Sigmoid colon (tissue), 4 donors: ENCODE measurements at regions not wholly inside any gene's neighbourhood (a gene's known extent, or its start where the extent isn't known, plus 50 kb on each side); places are given as distances from the start of the nearest gene placed in this dataset.

Experiments used
- EP300 ChIP-seq, 4 donors: sonication (generic); formaldehyde crosslinking; IDR thresholded peaks; one replicate each; pipeline ENCODE4 v1.6.1; 2017; ENCODE audit warnings: antibody characterized with exemption in 4 of 4
- POLR2A ChIP-seq, 2 donors: fragments of 450-650 bp; IDR thresholded peaks; one replicate each; pipeline ENCODE4 v1.6.1; 2016; ENCODE audit warnings: antibody characterized with exemption in 2 of 2, mild to moderate bottlenecking in 2 of 2, moderate library complexity in 2 of 2
- POLR2AphosphoS5 ChIP-seq, 4 donors: sonication (generic); formaldehyde crosslinking; IDR thresholded peaks; one replicate each; pipeline ENCODE4 v1.6.1; 2017; ENCODE audit warnings: antibody characterized with exemption in 4 of 4
- TF ChIP-seq, protein P1 (sequence below), 4 experiments: fragments of 450-650 bp in 3 of 4; fragments of 200-600 bp in 1 of 4; IDR thresholded peaks; one replicate each; pipeline ENCODE4 v1.5.1; 2016 to 2019; ENCODE audit warnings: antibody characterized with exemption in 4 of 4, mild to moderate bottlenecking in 3 of 4, moderate library complexity in 2 of 4

- TF ChIP-seq POLR2AphosphoS5 (IDR thresholded peaks at IDR 0.05) (no peak), EP300 (IDR thresholded peaks at IDR 0.05) (no peak), POLR2A (IDR thresholded peaks at IDR 0.05) (no peak)
- TF ChIP-seq, protein P1, sequence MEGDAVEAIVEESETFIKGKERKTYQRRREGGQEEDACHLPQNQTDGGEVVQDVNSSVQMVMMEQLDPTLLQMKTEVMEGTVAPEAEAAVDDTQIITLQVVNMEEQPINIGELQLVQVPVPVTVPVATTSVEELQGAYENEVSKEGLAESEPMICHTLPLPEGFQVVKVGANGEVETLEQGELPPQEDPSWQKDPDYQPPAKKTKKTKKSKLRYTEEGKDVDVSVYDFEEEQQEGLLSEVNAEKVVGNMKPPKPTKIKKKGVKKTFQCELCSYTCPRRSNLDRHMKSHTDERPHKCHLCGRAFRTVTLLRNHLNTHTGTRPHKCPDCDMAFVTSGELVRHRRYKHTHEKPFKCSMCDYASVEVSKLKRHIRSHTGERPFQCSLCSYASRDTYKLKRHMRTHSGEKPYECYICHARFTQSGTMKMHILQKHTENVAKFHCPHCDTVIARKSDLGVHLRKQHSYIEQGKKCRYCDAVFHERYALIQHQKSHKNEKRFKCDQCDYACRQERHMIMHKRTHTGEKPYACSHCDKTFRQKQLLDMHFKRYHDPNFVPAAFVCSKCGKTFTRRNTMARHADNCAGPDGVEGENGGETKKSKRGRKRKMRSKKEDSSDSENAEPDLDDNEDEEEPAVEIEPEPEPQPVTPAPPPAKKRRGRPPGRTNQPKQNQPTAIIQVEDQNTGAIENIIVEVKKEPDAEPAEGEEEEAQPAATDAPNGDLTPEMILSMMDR (IDR thresholded peaks at IDR 0.05): no peak
Measured at GRCh38 chr6:123716506-123716905, 79.8 kb upstream of the TRDN start.
